ENCODE measurements at regions not wholly inside any gene's neighbourhood (a gene's known extent, or its start where the extent isn't known, plus 50 kb on each side); places are given as distances from the start of the nearest gene placed in this dataset.

DNA sequence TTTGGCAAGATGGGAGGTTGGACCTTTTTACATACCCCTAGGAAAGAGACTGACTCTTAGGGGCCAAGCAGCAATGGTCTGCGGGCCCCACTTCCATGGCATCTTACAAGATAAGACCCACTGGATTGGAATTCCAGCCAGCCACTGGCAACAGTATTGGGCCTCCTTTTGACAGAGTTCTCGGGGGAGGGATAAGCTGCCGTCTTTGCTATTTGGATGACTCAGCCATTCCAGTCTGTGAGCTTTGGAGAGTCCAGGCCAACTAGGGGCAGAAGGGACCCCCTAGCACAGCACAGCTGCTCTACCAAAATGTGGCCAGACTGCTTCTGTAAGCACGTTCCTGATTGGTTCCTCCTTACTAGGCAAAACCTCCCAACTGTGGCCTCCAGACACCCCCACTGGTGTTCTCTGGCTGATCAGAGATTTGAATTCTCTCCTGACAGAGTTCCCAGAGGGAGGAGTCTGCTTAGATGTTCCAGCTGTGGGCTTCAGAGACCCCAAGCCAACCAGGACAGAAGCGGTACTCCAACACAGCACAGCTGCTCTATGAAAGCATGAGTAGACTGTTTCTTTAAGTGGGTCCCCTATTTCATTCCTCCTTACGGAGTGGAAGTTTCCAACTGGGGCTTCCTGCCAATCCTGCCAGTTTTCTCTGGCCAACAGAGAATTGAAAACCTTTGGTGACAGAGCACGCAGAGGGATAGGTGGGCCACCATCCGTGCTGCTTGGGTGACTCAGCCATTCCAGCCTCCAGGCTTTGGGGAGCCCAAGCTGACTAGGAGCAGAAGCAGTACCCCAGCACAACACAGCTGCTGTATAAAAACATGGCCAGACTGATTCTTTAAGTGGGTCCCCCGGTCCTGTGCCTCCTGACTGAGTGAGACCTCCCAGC lies 672.1 kb upstream of the RIOK2 start:
- Histone ChIP-seq H3K9me3 (no peaks in the 10 kb centered on the region), H3K27ac (no peak overlapping the region), H3K4me1 (no peaks in the 10 kb centered on the region), H3K27me3 (no peaks in the 10 kb centered on the region), H3K4me3 (no peak overlapping the region), H3K36me3 (no peaks in the 10 kb centered on the region)
- intact Hi-C loops (cut with DNase I): no loop called here
- DNase-seq (ENCODE audit: extremely low spot score in 2 of 2): no peak
- TF ChIP-seq, protein P1, sequence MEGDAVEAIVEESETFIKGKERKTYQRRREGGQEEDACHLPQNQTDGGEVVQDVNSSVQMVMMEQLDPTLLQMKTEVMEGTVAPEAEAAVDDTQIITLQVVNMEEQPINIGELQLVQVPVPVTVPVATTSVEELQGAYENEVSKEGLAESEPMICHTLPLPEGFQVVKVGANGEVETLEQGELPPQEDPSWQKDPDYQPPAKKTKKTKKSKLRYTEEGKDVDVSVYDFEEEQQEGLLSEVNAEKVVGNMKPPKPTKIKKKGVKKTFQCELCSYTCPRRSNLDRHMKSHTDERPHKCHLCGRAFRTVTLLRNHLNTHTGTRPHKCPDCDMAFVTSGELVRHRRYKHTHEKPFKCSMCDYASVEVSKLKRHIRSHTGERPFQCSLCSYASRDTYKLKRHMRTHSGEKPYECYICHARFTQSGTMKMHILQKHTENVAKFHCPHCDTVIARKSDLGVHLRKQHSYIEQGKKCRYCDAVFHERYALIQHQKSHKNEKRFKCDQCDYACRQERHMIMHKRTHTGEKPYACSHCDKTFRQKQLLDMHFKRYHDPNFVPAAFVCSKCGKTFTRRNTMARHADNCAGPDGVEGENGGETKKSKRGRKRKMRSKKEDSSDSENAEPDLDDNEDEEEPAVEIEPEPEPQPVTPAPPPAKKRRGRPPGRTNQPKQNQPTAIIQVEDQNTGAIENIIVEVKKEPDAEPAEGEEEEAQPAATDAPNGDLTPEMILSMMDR (IDR thresholded peaks at IDR 0.05): no peak
- TF ChIP-seq POLR2A (IDR thresholded peaks at IDR 0.05) (no peak), POLR2AphosphoS5 (IDR thresholded peaks at IDR 0.05; ENCODE audit: insufficient read depth in 1 of 2, low read depth in 1 of 2) (no peak)

DNA sequence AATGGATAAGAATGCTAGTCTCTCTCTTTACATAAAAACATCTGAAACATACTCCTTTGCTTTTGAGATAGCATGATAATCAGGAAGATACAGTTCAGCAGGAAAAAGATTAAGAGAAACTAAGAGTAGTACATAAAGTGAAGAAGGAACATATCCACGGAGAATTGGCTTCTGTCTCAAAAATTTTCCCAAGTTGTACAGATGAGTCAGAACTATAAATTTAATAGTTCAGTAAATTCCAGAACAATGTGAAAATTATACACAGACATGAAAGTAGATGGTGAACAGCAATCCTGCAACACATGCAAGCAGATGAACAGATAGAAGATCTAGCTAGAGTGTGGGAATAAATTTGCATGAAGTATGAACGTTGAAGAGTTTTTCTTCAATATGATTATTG lies 691.4 kb upstream of the RIOK2 start:
- intact Hi-C loops (cut with DNase I): no loop called here
- H3K4me1 ChIP-seq: no peaks in the 10 kb centered on the region
- H3K27ac ChIP-seq: no peak overlapping the region
- no peak overlapping the region for H3K4me3 ChIP-seq
- H3K9me3 ChIP-seq: no peaks in the 10 kb centered on the region
- no peak for DNase-seq (ENCODE audit: extremely low spot score in 2 of 2)
- no peaks in the 10 kb centered on the region for H3K27me3 ChIP-seq
- TF ChIP-seq POLR2A (IDR thresholded peaks at IDR 0.05): no peak
- TF ChIP-seq, protein P1 (IDR thresholded peaks at IDR 0.05): no peak
- H3K36me3 ChIP-seq: no peaks in the 10 kb centered on the region

DNA sequence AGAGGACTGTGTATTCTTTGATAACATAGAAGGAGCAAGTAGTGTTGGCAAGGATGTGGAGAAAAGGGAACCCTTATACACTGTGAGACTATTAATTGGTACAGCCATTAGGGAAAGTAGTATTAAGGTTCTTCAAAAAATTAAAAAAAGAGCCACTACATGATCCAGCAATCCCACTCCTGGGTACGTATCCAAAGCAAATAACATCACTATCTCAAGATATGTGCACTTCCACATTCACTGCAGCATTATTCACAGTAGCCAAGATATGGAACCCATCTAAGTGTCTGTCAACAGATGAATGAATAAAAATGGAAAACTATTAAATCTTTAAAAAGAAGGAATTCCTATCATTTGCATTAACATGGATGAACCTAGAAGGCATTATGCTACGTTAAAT lies 693.2 kb upstream of the RIOK2 start:
- H3K4me1 ChIP-seq: no peaks in the 10 kb centered on the region
- DNase-seq (ENCODE audit: extremely low spot score in 2 of 2): no peak
- H3K27me3 ChIP-seq: no peaks in the 10 kb centered on the region
- intact Hi-C loops (cut with DNase I): no loop called here
- no peaks in the 10 kb centered on the region for H3K36me3 ChIP-seq
- H3K4me3 ChIP-seq: no peak overlapping the region
- H3K9me3 ChIP-seq: no peaks in the 10 kb centered on the region
- TF ChIP-seq, protein P1 (IDR thresholded peaks at IDR 0.05): no peak
- TF ChIP-seq POLR2A (IDR thresholded peaks at IDR 0.05): no peak
- TF ChIP-seq POLR2AphosphoS5 (IDR thresholded peaks at IDR 0.05; ENCODE audit: insufficient read depth in 1 of 2, low read depth in 1 of 2): no peak
- H3K27ac ChIP-seq: no peak overlapping the region

DNA sequence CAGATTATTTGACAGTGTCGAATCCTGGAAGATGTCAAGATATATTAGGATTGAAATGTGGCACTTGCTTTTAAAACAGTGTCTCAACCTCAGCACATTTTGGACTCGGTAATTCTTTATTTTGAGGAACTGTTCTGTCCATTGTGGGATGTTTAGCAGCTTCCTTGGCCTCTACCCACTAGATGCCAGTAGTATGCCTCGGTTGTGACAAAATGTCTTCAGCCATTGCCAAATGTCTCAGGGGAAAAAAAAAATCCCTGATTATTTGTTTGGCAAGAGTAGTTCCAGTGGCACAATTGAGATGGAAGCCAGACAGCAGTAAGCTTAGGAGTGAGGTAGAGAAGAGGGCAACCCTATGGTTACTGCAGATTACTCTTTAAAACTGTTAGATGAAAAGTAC lies 694.5 kb upstream of the RIOK2 start:
- TF ChIP-seq POLR2A (IDR thresholded peaks at IDR 0.05) (no peak), POLR2AphosphoS5 (IDR thresholded peaks at IDR 0.05; ENCODE audit: insufficient read depth in 1 of 2, low read depth in 1 of 2) (no peak)
- TF ChIP-seq, protein P1 (IDR thresholded peaks at IDR 0.05): no peak
- no peak for DNase-seq (ENCODE audit: extremely low spot score in 2 of 2)
- Histone ChIP-seq H3K27ac (no peak overlapping the region), H3K27me3 (no peaks in the 10 kb centered on the region), H3K4me3 (no peak overlapping the region), H3K4me1 (no peaks in the 10 kb centered on the region), H3K36me3 (no peaks in the 10 kb centered on the region), H3K9me3 (no peaks in the 10 kb centered on the region)
- intact Hi-C loops (cut with DNase I): no loop called here

DNA sequence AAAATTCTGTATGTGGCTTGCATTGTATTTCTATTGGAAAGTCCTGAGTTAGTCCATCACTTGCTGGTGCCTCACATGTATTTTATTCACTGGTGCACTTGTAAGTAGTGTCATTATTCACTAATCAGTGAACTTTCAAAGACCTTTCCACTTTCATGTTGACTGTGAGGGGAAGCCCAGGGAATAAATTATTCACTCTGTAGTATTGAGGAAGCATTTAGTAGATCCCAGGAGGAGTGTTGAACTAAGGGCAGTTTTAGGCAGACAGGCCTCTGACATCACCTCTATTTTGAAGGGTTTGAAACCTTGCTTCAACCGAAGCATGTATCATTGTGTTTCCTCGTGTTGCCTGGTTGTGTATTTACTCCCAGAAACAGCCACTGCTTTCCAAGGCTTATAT lies 705.4 kb upstream of the RIOK2 start:
- no peak for DNase-seq (ENCODE audit: extremely low spot score in 2 of 2)
- no peaks in the 10 kb centered on the region for H3K36me3 ChIP-seq
- no peak overlapping the region for H3K4me3 ChIP-seq
- H3K27me3 ChIP-seq: no peaks in the 10 kb centered on the region
- H3K27ac ChIP-seq: no peak overlapping the region
- no peaks in the 10 kb centered on the region for H3K9me3 ChIP-seq
- intact Hi-C loops (cut with DNase I): no loop called here
- TF ChIP-seq POLR2A (IDR thresholded peaks at IDR 0.05): no peak
- TF ChIP-seq, protein P1 (IDR thresholded peaks at IDR 0.05): no peak
- TF ChIP-seq POLR2AphosphoS5 (IDR thresholded peaks at IDR 0.05; ENCODE audit: insufficient read depth in 1 of 2, low read depth in 1 of 2): no peak
- H3K4me1 ChIP-seq: no peaks in the 10 kb centered on the region
